Testis (tissue), 2 donors: ENCODE measurements at regions not wholly inside any gene's neighbourhood (a gene's known extent, or its start where the extent isn't known, plus 50 kb on each side); places are given as distances from the start of the nearest gene placed in this dataset.

Experiments used
- DNase-seq: peaks from one replicate; pipeline ENCODE4 v3.0.0-alpha.2; 2019
- H3K27ac ChIP-seq, 2 donors: fragments of 200-600 bp; sonication (generic); one replicate each; pipeline ENCODE4 v1.5.1; 2019
- H3K27me3 ChIP-seq: fragments of 200-600 bp; sonication (generic); one replicate; pipeline ENCODE4 v1.5.1; 2019
- H3K36me3 ChIP-seq: fragments of 200-600 bp; sonication (generic); one replicate; pipeline ENCODE4 v1.5.1; 2017; ENCODE audit warnings: low read depth; ENCODE audit errors: missing control alignments
- H3K4me1 ChIP-seq: fragments of 200-600 bp; sonication (generic); one replicate; pipeline ENCODE4 v1.5.1; 2019
- H3K4me3 ChIP-seq, 2 donors: fragments of 200-600 bp; sonication (generic); one replicate each; pipeline ENCODE4 v1.5.1; 2017 to 2019
- H3K9me3 ChIP-seq: fragments of 200-600 bp; sonication (generic); one replicate; pipeline ENCODE4 v1.5.1; 2017
- POLR2A ChIP-seq: fragments of 450-650 bp; IDR thresholded peaks from one replicate; pipeline ENCODE4 v1.6.1; 2017; ENCODE audit warnings: antibody characterized with exemption, mild to moderate bottlenecking, moderate library complexity
- WGBS, 2 donors: methylation state at CpG; one replicate each; pipeline ENCODE4 v1.1.5; 2018; 5-methylcytosine and 5-hydroxymethylcytosine counted together
- intact Hi-C: fragments of 100-400 bp; cut with DNase I; formaldehyde crosslinking; loops from one replicate; pipeline ENCODE4 v1.15.1; 2023; ENCODE audit warnings: low total_unique reads
- TF ChIP-seq, protein P1 (sequence below), 3 experiments: fragments of 450-650 bp in 2 of 3; fragments of 200-600 bp in 1 of 3; sonication (generic) in 1 of 3; IDR thresholded peaks; one replicate each; pipeline ENCODE4 v1.5.1; 2016 to 2019; ENCODE audit warnings: antibody characterized with exemption in 3 of 3, mild to moderate bottlenecking in 2 of 3, moderate library complexity in 1 of 3

DNA sequence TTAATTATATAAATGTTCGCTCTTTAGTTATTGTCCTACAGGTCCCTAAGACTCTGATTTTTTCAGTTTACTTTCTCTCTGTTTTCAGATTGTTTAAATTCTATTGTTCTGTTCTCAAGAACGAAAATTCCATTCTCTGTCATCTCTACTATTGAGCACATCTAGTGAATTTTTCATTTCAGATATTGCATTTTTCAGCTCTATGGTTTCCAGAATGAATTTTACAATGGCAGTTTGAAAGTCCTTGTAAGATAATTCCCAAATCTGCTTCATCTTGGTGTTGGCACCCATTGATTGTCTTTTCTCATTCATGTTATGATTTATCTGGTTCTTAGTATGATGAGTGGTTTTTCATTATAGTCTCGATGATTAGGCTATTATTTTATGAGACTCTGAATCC is 519.6 kb upstream of the LRFN5 start:
- intact Hi-C loops, result no loop called here
- no peak for TF ChIP-seq POLR2A
- TF ChIP-seq, protein P1, sequence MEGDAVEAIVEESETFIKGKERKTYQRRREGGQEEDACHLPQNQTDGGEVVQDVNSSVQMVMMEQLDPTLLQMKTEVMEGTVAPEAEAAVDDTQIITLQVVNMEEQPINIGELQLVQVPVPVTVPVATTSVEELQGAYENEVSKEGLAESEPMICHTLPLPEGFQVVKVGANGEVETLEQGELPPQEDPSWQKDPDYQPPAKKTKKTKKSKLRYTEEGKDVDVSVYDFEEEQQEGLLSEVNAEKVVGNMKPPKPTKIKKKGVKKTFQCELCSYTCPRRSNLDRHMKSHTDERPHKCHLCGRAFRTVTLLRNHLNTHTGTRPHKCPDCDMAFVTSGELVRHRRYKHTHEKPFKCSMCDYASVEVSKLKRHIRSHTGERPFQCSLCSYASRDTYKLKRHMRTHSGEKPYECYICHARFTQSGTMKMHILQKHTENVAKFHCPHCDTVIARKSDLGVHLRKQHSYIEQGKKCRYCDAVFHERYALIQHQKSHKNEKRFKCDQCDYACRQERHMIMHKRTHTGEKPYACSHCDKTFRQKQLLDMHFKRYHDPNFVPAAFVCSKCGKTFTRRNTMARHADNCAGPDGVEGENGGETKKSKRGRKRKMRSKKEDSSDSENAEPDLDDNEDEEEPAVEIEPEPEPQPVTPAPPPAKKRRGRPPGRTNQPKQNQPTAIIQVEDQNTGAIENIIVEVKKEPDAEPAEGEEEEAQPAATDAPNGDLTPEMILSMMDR (IDR thresholded peaks at IDR 0.05), result no peak

DNA sequence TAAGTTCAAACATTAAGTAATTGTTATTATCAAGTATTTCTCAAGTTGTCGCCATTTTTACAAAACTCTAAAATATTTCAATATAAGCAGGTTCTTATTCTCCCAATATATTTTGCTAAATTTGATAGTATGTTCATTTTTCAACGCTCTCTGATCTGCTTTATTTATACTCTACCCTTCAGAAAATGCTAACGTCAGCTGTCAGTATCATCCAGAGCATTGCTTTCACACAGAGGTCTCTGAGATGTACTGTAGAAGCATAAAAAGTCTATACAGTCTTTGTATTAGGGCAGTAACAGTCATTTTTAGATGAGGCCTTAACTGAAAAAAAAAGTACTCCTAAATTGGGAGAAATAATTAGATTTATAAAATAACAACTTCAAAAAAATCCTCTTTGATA is 533.1 kb upstream of the LRFN5 start:
- Histone ChIP-seq H3K9me3 (no peaks in the 10 kb centered on the region), H3K36me3 (no peaks in the 10 kb centered on the region), H3K27ac (no peak overlapping the region), H3K4me1 (no peaks in the 10 kb centered on the region), H3K27me3 (no peaks in the 10 kb centered on the region), H3K4me3 (no peak overlapping the region)
- TF ChIP-seq POLR2A, result no peak
- TF ChIP-seq, protein P1 (IDR thresholded peaks at IDR 0.05), result no peak
- intact Hi-C loops, result no loop called here
- WGBS, 2 donors, result 83 to 94% methylated on average over 3 of the region's 3 CpGs
- DNase-seq, result no peak

More for the DNA sequence above, 519.6 kb upstream of the LRFN5 start:
- H3K4me1 ChIP-seq, result no peaks in the 10 kb centered on the region
- no peak overlapping the region for H3K4me3 ChIP-seq
- H3K9me3 ChIP-seq, result no peaks in the 10 kb centered on the region
- DNase-seq, result no peak
- 84 to 89% methylated on average over 3 of the region's 3 CpGs for WGBS, 2 donors
- no peaks in the 10 kb centered on the region for H3K27me3 ChIP-seq
- H3K27ac ChIP-seq, result no peak overlapping the region
- no peaks in the 10 kb centered on the region for H3K36me3 ChIP-seq

DNA sequence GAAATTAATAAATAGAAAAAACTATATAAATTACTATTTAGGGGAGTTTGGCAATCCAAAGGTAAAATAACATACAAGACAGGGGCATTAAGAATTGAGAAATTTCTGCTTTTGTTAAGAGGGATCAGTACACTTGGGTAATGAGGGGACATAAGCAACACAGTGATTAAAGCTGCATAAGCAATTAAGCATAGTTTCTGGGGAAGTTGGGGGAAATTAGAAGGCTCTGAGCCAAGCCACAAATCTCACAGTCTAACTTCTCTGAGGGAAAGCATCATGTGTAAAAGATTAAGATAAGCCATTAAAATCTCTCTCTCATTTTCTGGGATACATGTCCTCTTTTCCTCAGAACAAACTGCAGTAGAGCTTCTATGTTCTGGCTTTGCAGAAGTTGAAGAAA is 533.9 kb upstream of the LRFN5 start:
- intact Hi-C loops, result no loop called here
- no peaks in the 10 kb centered on the region for H3K36me3 ChIP-seq
- no peak overlapping the region for H3K4me3 ChIP-seq
- H3K4me1 ChIP-seq, result no peaks in the 10 kb centered on the region
- no peaks in the 10 kb centered on the region for H3K9me3 ChIP-seq
- TF ChIP-seq, protein P1 (IDR thresholded peaks at IDR 0.05), result no peak
- TF ChIP-seq POLR2A, result no peak
- H3K27ac ChIP-seq, result no peak overlapping the region
- H3K27me3 ChIP-seq, result no peaks in the 10 kb centered on the region
- DNase-seq, result no peak

DNA sequence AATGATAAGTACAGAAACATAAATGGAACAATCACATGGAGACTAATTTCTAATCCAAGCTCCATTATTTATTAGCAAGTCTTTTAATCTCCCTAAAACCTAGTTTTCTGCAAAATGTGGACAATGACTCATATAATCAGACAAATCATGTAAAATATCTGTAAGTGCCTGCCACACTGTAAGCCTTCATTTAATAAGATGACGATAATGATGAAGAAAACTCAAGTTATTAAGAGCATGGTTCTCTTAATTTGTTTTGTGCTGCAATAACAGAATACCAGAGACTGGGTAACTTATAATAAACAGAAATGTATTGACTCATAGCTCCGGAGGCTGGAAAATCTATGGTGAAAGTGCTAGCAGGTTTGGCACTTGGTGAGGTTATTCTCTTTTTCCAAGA is 535.3 kb upstream of the LRFN5 start:
- intact Hi-C loops, result no loop called here
- TF ChIP-seq POLR2A, result no peak
- TF ChIP-seq, protein P1 (IDR thresholded peaks at IDR 0.05), result no peak
- no peak overlapping the region for H3K4me3 ChIP-seq
- no peaks in the 10 kb centered on the region for H3K27me3 ChIP-seq
- H3K27ac ChIP-seq, result no peak overlapping the region
- H3K4me1 ChIP-seq, result no peaks in the 10 kb centered on the region
- H3K36me3 ChIP-seq, result no peaks in the 10 kb centered on the region
- 90 to 98% methylated on average over 2 of the region's 2 CpGs for WGBS, 2 donors
- DNase-seq, result no peak
- H3K9me3 ChIP-seq, result no peaks in the 10 kb centered on the region

DNA sequence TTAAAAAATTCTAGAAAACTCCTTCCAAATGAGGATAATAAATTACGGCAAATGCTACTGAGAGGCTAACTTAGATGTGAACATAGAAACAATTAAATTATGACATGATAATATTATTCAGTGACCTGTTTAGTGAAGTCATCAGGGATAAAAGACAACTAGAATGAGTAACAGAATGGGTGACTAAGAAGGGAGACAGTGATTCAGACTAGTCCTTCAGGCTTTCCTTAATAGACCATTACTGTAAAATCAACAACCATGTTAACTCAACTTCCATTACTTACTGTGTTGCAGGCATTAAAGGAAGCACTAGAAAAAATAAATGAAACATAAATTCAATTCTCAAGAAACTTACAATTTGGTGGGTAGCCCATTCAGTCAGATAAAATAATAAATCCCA is 543.9 kb upstream of the LRFN5 start:
- H3K4me1 ChIP-seq, result no peaks in the 10 kb centered on the region
- no peaks in the 10 kb centered on the region for H3K36me3 ChIP-seq
- no peaks in the 10 kb centered on the region for H3K27me3 ChIP-seq
- no peaks in the 10 kb centered on the region for H3K9me3 ChIP-seq
- 0 to 28% methylated on average over 1 of the region's 1 CpG for WGBS, 2 donors
- intact Hi-C loops, result no loop called here
- no peak overlapping the region for H3K27ac ChIP-seq
- TF ChIP-seq, protein P1 (IDR thresholded peaks at IDR 0.05), result no peak
- TF ChIP-seq POLR2A, result no peak
- H3K4me3 ChIP-seq, result no peak overlapping the region
- no peak for DNase-seq
